RKO (cell line): ENCODE measurements at regions not wholly inside any gene's neighbourhood (a gene's known extent, or its start where the extent isn't known, plus 50 kb on each side); places are given as distances from the start of the nearest gene placed in this dataset.
A peak's percentile ranks its signal among the peaks of the same experiment; 100 is the strongest.
"Not testable (repeated sequence)": the region's sequence is repeated elsewhere in the genome, so short reads cannot be mapped to it uniquely, and the experiment has no call there.

Experiments
- DNase-seq: peaks from one replicate; pipeline ENCODE4 v3.0.0-alpha.2; 2016; ENCODE audit warnings: low spot score

DNA sequence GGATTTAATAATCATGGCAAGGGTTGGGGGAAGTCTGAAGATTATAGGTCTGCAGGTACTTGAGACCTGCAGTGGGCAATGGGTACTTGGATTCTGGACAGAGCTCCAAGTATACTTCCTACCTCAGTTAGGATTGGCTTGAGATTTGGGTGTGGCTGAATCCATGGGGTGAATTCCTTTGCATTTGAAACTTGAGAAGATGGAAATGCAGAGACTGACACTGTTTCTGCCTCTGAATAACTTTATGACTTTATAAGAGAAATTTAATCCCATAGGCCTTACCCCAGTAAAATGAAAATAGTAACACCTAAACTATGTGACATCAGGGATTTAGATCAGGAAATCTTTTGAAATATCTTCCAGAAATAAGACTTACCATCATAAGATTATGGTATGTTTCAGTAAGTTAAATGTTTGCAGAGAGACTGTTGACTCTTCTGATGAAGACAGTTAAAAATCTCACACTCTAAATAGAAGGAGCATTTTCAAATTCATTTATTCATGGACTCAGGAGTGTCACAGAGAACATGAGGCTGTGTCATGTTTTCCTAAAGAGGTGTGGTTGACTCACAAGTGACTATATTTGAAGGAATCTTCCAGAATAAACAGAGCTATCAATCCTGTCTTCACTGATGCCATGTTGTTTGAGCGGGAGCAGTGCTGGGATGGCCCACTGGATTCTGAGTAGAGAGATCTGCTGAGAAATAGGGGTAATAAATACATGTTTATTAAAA is 513.5 kb upstream of the NR3C2 start:
- no peak for DNase-seq

GRCh38 chr4:148954011-148954749 is 512.0 kb upstream of the NR3C2 start:
- DNase-seq, result no peak

- peak; percentile 54 for DNase-seq
Observed at GRCh38 chr4:148951346-148951745, 509.1 kb upstream of the NR3C2 start.

DNA sequence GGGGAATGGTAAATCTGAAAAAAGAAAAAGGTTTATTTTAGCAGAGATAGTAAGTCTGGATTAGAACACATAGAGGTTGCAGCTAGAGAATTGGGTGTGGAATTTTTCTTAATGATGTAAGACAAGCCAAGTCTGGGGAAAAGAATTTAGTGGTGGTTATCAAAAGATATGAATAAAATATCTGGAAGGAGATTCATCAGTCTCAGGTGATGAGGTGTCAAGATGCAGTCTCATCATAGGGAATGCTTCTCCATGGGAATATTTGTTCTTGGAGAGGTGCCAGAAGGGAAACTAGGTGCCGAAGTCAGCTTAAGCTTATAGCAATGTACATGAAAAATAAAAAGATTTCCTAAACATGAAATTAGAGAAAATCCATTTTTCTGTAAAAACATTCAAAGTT is 504.1 kb upstream of the NR3C2 start:
- DNase-seq, result no peak

- no peak for DNase-seq
Observed at GRCh38 chr4:148944839-148945219, 502.6 kb upstream of the NR3C2 start.

DNA sequence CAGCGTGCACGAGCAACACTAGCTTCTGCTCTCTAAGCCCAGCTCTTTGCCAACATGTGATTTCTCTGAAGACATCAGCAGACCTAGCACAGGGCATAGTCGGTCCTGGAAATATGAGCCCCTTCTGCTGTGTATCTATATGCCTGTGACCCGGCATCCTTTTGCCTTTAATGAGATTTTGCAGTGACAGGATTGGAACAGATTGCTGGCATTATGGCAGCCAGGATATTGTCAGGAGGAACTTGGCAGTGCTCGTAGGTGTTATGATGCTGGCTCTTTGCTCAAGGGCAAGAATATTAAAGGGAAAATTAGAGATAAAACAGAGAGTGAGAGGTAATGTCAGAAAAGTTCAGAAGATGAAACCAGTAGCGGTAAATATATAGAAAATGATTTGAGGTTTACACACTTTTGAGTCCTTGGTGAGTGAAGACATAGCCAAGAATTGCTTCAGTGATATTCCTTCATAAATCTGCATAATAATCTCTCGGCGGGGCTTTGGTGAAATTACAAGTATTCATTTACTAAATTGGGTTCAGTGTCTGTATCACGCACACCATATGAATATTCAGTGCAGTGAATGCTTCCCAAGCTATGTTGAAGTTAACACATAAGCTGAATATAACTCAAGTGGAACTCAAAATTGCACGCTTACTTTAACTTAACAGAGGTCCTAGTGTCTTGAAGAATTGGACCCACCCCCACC is 502.1 kb upstream of the NR3C2 start:
- DNase-seq, result no peak

- DNase-seq, result no peak
Observed at GRCh38 chr4:148934926-148935578, 492.8 kb upstream of the NR3C2 start.

- no peak for DNase-seq
Observed at GRCh38 chr4:148926276-148927260, 484.4 kb upstream of the NR3C2 start.

DNA sequence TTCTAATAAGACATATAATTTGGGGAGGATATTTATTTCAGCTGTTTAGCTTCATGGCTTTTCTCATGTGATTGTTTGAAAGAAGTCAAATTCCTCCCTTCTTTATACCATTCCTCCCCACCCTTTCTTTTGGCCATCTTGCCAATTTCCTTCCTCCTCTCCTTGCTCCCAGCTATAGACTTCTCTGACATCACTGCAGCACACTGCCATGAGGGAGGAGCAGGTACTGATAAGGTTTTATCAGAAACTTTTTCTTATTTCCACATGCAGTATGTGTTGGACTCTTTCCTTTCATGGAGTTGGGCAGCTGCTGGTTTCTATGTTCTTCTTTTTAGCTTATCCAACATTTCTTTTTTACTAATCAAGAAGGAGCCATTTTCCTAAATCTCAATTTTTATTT is 481.7 kb upstream of the NR3C2 start:
- DNase-seq, result no peak

GRCh38 chr4:148922497-148922896 is 480.3 kb upstream of the NR3C2 start:
- no peak for DNase-seq

DNA sequence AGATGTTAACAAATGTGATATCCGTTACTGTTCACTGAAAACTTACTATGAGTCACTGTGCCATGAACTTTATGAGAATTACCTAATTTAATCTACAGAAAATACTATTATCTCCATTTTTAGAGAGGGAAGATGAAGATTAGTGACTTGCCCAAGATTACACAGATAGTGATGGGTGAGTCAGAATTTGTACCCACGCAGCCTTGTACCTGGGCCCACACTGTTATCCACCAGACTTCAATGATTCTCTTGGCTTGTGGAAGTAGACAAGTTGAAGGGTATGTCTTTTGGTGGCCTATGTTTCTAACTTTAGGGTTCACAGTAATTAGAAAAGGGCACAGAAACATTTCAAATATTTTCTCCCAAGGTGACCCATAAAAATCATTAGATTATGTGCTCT is 472.5 kb upstream of the NR3C2 start:
- no peak for DNase-seq

GRCh38 chr4:148914301-148914700 is 472.1 kb upstream of the NR3C2 start:
- DNase-seq, result no peak

DNA sequence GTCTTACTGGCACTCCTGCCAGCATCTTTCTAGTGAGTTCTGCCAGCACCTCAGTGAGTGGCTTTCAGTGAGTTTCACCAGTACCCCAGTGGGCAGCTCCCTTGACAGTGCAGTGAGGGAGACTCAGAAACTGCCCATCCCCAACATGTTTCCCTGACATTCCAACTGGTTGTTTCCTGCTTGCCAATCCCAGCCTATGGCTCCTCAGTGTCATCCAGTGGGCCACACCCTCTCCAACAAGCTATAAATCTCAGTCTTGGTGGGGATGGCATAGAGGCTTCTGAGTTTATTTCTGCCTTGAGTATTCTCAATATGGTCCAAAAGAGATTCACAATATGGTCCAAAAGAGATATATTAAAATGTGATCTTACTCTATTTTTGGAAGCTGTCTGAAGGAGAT is 461.2 kb upstream of the NR3C2 start:
- DNase-seq, result no peak

DNA sequence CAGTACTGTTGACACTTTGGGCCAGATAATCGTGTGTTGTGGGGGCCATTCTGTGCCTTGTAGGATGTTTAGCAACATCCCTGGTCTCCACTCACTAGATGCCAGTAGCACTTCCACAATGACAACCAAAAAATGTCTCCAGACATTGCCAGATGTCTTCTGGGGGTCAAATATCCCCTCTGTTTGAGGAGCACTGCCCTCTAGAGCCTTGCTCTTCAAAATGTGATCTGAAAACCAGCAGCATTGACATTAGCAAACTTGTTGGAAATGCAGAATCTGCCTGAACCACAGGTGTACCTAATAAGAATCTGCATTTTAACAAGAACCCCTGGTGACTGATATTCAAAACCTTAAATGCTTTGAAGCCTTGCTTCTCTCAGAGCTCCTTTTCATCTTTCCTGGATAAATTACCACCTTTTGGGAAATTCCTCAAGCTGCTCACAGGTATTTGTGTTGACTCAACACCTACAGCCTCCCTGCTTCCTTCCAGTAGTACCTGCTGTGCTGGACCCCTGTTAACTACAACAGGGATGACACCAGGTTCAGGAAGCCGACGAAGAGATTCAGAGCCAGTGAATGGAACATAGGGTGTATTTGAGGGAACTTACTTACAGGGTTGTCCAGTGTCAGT is 459.0 kb upstream of the NR3C2 start:
- DNase-seq, result no peak

GRCh38 chr4:148898139-148898538 is 455.9 kb upstream of the NR3C2 start:
- not testable (repeated sequence) for DNase-seq

DNA sequence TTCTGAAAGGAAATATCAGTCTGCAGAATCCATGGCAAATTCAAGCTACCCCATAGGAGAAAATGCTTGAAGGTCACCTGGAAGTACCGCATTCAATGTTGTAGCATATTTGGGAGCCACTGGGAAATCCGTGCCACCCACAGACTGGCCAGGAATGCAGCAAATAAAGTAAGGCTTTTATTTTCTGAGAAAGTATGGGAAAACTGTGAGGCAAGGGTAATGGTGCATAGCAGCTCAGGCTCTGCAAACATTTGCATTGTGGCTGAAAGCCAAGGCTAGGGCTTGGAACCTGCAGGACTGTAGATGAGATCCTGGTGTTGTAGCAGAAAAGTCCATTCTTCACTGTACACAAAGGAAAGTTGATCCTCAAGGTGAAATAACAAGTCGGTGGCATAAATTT is 450.9 kb upstream of the NR3C2 start:
- no peak for DNase-seq

DNA sequence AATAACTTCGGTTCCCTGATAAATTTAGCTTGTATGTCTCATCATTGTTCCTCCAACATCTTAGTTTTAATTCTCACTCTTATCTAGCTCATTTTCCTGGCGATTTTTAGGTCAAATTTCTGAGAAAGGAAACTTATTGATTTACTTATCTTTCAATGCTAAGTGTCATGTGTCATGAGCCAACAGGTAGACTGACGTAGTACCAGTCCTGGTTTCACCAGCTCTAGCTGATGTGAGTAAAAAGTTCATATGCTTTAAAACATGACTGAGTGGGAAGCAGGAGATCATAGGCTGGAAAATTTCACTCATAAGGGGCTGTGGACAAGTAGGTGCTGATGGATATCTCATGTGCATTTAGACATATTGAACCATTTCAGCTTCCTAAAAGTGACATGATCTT is 441.7 kb upstream of the NR3C2 start:
- DNase-seq, result no peak

DNA sequence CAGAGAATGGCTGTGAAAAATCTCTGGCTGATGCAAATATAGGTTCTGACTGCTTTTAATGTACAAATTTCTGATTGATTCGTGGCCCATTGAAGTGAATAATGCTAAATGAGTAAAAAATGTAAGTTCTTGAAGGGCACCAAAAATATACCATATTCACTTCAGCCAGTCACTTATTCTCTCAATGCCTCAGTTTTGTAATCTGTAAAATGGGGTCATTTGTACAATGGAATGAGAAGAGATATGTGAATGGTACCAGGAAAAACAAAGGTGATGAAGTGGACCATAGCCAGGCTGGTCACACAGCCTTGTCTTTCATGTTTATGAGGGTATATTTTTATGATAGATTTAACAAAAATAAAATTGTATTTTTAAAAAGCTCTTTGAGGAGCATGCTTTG is 441.2 kb upstream of the NR3C2 start:
- DNase-seq, result no peak

GRCh38 chr4:148881860-148882643 is 439.8 kb upstream of the NR3C2 start:
- no peak for DNase-seq

GRCh38 chr4:148874331-148874730 is 432.1 kb upstream of the NR3C2 start:
- no peak for DNase-seq
